NCI-H226 (cell line): ENCODE measurements at regions not wholly inside any gene's neighbourhood (a gene's known extent, or its start where the extent isn't known, plus 50 kb on each side); places are given as distances from the start of the nearest gene placed in this dataset.
"Not testable (repeated sequence)": the region's sequence is repeated elsewhere in the genome, so short reads cannot be mapped to it uniquely, and the experiment has no call there.

Experiments
- DNase-seq: peaks from one replicate; pipeline ENCODE4 v3.0.0-alpha.2; 2015

DNA sequence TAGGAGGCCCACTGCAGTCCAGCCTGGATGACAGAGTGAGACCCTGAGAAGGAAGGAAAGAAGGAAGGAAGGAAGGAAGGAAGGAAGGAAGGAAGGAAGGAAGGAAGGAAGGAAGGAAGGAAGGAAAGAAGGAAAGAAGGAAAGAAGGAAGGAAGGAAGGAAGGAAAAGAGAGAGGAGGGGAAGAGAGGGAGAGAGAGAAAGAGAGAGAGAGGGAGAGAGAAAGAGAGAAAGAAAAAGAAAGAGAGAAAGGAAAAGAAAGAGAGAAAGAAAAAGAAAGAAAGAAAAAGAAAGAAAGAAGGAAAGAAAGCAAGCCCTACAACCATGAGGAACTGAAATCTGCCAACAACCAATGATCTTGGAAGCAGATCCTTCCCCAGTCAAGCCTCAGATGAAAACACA lies 124.9 kb upstream of the BCOR start:
- DNase-seq, result not testable (repeated sequence)

DNA sequence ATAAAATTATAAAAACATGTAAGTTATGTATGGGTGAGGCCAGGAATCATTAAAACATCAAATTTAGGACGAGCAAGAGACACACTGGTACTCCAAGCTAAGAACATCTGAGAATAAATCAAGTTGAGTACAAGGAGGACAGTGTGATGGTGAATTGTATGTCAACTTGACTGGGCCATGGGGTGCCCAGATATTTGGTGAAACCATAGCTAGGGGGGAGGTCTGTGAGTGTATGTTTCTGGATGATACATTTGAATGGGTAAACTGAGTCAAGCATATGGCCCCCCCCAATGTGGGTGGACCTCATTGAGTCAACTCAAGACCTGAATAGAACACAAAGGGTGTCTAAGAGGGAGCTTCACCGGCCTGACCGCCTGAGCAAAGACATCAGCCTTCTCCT lies 115.3 kb upstream of the BCOR start:
- no peak for DNase-seq

DNA sequence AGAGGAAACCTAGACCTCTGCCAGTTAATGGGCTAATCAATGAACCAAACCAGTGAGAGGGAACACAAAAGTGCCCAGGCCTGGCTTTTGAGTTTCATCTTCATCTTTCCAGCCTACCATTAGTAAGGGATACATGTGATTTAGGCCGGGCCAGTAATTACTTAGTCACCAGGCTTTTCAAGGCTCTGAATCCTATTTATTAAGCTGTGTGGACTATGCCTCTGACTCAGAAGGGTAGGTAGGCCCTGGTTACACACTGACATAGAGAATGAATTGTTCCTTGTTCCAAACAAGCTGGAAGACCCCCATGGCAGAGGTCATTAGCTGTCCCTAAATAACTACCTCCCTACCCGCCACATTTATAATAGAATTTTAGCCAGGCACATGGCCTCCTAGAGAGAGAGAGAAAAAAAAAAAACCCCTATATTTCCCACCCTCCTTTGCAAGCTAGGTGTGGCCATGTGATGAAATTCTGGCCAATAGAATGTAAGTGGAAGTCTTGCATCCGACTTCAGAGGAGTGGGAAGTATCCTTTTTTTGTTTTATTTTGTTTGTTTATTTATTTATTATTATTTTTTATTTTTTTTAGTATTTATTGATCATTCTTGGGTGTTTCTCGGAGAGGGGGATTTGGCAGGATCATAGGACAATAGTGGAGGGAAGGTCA lies 112.3 kb upstream of the BCOR start:
- no peak for DNase-seq

DNA sequence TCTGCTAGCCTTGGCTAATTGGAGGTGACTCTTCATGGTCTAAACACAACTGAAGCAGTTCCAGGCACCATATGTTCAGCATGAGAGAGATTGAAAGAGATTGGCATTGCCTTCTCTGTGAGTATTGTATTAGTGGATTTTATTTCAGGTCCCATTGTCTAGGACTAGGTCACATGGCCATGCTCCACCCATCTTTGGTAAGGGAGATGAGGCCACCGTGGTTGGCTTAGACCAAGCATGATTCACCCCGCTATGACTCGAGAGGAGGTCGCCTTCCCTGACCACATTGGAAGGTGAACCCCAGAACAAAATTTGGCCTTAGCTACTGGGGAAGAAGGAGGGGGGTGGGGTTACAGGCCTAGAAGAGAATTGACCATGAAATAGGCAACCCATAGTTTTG lies 109.9 kb upstream of the BCOR start:
- peak; percentile 4 for DNase-seq

DNA sequence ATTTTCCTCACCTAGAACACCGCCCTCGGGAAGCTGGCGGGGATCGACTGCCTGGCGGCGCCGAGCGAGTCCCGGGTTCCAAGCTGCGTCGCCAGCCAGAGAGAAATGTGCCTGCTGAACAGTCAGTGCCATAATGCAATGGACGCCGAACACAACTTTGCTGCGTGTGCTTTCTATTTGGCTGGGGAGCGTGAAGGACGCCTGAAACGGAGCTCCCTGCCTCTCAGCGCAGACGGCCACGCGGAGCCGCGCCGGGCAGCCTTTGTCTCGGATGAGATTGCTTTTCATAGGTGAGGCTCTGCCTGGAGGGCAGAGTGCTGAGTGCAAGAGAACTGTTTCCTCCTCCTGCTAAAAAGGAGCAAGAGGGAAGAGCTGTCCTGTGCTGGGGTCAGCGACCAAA lies 107.7 kb upstream of the BCOR start:
- no peak for DNase-seq

DNA sequence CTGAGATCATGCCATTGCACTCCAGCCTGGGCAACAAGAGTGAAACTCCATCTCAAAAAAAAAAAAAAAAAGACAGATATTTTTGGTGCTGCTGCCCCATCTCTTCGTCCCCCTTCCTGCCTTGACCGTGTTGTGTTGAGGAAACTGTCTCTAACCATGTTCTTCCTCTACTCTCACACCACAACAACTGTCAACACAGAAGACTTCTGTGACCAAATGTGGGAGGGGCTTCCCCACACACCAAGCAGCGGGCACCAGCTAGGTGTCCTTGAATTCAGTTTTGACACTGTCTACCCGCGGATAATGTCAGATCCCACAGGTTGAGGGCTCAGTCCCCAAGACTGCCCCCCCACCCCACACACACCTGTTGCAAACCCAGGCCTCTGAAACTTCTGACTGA lies 104.7 kb upstream of the BCOR start:
- no peak for DNase-seq

DNA sequence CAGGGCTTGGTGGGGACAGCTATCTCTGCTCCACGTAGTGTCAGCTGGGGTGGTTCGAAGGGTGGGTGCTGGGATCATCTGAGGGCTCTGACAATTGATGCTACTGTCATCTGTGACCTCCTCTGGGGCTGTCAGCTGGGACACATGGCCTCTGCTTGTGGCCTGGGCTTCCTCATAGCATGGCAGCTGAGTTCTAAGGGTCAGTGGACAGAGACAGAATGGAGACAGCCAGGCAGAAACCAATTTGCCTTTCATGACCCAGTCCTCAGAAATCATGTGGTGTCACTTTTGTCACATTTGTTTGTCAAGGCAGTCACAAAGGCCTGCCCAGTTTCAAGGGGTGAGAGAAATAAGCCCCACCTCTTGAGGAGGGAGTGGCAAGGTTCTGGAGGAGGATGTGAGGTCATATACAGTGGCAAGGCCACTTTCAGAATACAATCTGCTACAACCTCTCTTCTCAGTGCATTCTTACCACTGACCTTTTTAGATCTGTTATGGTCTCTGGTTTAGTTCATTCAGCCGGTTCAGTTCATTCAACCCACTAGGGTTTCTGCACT lies 103.6 kb upstream of the BCOR start:
- no peak for DNase-seq

DNA sequence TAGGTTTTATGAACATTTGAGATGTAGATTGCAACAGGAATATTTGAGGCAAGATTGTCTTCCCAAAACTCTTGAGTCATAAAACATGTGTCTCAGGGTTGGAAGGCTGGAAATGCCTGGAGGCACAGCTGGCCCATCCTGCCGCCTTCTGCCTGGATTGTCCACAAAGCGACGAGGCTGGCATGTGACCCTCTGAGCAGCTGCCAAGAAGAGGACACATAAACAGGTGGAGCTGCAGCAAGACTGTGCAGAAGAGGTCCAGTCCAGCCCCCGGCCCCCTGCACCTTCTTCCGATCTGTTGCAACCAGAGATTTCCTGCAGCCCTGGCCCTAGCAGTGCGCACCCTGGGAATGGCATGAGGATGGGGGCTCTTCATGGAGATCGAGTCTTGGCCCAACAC lies 101.9 kb upstream of the BCOR start:
- DNase-seq, result no peak

DNA sequence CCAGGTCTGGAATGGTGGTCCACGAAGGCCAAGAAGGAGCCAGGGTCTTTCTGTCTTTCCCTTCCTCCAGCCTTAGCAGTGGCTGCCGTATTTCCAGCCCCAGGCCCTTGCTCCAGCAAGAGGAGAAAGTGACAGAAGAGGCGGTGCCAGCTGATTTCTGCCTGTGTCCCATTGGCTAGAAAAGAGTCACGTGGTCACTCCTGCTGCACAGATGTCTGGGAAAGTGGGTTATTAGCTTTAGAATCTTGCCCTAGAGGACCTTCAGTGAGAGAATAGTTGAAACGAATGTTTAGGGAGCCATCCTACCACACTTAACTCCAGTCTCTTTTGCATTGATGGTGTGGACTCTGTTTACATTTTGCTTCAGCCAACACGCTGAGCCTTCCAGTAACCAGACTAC lies 99.3 kb upstream of the BCOR start:
- DNase-seq, result no peak

DNA sequence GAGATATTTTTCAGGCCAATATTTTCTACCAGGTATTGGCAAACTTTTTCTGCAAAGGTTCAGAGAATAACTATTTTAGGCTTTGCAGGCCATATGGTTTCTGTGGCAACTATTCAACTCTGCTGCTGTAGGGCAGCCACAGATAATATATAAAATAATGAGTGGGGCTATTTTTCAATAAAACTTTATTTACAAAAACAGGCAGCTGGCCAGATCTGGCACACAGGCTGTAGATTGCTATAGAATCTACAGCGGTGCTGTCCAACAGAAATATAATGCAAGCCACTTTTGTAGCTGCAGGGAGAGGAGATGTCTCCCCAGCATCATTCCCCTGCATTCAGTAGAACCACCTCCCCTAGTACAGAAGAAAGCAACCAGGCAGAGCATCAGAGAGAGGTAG lies 97.6 kb upstream of the BCOR start:
- DNase-seq, result no peak

DNA sequence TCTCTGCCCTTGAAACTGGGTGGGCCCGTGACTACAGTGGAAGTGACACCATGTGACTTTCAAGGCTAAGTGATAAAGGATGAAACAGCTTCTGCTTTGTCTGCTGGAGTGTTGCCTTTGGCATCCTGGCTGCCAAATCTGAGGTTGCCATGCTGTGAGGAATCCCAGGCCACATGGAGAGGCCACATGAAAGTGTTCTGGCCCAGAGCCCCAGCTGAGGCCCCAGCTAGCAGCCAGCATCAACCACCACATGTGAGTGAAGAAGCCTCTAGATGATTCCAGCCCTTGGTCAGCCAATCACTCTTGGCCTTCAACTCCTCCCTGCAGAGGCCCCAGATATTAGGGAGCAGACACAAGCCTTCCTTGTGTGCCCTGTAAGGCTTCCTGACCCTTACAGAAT lies 94.4 kb upstream of the BCOR start:
- no peak for DNase-seq

DNA sequence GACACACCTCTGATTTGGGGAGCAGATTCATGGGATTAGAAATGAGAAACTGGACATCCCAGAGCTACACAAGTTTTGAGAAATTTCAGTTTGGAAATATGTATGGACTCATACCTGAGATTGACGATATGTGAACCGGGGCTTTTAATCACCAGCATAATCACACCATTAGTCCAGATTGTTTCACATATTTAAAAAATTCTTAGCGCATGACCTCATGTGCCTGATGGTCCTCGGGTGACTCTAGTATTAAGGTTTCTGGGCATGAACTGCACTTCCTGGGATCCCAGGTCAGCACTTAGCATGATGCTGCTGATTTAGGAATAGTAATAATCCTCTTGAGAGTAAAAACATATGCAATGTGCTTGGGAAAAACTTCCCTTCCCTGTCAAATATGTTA lies 91.9 kb upstream of the BCOR start:
- DNase-seq, result no peak

DNA sequence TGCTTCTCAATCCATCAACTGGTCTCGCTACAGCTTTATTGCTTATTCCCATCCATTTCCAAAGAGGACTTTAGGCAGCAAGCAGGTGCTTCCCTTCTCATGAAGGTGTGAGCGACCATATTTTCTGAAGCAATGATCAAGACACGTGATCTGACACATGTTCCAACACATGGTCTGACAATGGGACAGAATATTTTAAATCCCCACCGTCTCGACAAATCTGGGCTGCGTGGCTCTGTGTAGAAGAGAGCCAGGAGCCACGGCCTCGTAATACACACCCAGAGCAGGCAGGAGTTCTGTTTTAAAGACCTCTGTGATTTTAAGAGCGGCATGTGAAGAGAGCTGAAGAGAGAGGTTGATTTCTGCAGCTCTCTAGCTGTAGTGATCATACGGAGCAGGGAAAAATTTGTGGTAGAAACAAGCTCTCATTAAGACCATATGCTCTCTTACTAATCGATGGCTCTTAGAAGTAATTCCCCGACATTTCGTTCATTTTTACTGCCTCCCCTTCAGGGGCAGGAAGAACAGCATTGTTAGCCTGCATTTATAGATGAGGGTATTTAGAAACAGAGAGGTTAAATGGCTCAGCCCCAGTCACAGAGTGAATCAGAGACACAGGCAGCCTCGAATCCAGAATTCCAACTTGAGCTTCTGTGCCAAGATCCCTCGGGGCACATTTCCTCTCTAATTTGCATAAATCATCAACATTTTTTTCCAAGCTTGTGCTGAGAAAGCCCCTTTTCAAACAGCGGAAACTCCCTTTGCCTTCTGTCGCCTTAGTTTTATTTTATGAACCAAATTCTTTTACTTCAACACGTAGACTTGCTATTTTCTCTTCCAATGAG lies 91.0 kb upstream of the BCOR start:
- peak; percentile 2 for DNase-seq

DNA sequence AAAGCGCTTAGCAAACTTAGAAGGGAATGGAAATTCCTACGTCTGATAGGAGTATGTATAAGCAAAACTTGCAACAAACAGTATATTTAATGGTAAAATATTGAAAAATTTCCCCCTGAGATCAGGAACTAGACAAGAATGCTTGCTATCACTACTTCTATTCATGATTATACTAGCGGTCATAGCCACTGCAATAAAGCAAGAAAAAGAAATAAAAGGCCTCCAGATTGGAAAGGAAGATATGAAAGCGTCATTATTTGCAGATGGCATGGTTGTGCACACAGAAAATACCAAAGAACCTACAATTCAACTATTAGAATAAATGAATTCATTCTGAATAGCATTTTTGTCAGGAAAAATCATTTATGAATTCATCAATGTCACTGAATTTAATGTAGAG lies 87.2 kb upstream of the BCOR start:
- DNase-seq, result no peak

DNA sequence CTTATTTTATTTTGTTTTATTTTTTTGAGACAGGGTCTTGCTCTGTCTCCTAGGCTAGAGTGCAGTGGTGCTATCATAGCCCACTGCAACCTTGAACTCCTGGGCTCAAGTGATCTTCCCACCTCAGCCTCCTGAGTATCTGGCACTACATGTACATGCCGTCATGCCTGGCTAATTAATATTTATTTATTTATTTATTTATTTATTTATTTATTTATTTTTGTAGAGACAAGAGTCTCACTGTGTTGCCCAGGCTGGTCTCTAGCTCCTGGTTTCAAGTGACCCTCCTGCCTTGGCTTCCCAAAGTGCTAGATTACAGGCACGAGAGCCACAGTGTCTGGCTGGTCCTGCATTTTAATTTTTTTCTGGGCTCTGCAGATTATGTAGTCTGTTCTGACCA lies 84.9 kb upstream of the BCOR start:
- no peak for DNase-seq

DNA sequence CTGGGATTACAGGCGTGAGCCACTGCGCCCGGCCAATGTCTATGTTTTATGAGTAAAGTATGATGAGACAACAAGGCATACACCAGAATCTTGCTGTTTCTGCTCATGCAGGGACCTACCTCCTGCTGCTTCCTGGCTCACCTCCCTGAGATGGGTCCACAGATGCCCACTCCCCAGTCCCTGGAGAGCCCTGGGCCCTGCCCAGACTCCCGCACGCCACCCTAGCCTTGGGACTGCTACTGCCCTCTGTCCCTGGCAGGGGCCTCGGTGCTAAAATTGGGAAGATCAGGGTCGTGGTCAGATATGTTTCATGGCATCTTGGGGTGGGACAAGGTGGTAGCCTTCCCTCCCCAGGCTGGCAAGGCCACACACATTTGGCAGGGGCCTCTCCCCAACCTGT lies 84.3 kb upstream of the BCOR start:
- no peak for DNase-seq

DNA sequence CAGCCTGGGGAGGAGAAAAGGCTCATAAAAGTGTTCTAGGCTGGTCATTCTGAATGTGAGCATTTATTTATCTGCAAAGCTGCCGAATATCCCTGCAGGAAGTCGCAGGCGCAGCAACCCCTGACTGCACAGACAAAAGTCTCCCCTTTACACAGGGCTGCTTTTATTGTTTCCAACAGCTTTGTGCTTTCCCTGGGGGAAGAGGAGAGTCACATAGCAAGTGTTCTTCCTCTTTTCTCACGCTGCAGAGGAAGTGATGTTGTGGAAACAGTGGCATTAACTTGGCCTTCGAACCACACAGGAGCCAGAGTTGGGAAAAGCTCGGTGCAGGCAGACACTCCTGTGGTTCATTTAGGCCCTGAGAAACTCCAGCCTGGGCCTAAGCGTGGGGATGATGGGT lies 81.5 kb upstream of the BCOR start:
- no peak for DNase-seq

DNA sequence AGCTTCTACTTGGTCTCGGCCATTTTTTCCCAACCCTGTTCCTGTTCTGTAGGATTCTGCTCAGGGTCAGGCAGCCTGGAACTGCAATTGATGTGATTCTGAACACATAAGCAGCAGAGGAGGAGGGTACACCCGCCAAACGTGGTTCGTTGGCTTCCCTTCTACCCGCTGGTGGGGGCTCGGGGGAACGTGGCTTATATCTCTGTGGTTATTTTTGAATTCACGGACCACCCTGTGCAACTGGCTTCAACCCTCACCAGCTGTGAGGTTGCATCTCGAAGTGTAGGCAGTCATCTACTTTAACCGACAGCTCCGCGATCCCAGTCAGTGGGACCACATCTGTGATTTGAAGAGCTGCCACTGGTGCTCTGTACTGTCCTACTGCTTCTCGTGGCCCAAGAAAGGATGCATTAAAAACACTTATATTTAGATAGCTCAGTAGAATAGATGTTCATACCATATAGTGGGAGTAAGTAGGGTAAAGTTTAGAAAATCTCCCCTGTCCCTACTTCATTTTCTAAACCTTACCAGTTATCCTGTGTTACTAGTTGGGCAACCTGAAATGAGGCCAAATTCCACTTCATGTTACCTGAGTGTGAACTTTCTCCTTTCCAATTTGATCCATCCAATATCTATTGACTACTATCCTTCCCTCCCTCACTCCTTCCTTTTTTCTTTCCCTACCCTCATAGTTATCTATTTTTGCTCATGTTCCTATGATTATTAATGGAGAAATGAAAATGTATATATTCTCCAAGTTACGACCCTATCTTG lies 80.4 kb upstream of the BCOR start:
- no peak for DNase-seq

DNA sequence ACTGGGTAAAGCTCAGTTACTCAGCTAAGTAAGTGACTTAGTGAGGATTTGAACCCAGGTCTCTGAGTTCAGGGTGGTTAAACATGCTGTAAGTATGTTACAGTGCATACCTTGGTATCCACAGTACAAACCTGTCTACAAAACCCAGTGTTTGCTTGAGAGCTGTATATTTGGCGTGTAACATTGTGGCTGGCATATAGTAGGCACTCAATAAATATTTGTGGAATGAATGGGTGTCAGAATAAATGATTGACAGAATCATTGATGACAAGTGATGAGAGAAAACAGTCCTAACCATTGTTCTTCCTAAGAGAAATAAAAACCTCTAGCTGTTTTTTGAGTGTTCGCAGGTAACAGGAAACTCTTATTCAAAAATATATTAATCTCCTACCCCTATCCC lies 79.7 kb upstream of the BCOR start:
- DNase-seq, result no peak

DNA sequence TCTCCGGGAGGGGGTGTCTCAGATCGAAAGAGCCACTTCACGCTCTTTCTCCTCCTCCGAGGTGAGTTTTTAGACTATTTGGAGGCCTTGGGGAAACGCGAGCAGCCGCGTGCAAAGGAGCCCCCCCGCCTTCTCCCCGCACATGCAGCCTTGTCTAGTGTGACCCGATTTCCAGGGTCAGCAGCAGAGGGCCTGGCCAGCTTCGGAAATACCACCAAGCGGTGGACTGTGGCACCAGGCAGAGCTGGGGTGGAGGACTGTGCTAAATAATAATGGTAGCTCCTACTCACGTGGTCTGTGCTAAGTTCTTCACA lies 79.3 kb upstream of the BCOR start:
- no peak for DNase-seq

DNA sequence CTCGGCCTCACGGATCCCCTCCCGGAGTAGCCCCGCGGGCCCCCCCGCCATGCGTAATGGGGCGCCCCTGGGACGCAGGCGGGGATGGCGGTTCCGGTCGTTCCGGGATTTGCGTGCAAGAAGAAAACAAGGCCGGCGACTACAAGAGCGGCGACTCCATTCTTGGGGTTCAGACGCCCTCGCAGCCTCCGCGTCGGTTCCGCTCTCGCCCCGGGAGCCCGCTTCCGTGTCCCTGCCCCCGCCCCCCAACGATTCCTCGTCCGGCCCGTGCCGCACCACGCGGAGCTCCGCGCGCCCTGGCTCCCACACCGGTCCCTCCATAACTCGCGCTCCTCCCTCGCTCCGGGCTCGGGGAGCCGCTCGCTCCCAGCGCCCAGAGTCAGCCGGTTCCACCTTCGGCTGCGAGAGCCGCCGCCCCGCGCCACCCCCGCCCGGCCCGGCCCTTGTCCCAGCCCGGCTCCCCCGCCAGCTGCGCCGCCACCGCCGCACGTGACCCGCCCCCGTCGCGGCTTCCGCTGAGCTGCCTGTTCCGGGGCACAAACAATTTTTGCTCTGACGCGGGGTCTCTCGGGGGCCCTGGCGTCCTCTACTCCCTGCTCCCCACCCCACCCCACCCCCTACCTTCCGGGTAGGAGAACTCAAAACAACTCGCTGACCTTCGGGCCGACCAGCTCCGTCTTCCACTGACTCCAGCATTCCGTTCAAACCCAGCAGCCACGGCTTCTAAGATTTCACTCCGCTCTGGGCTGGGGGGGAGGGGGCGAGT lies 78.8 kb upstream of the BCOR start:
- no peak for DNase-seq

DNA sequence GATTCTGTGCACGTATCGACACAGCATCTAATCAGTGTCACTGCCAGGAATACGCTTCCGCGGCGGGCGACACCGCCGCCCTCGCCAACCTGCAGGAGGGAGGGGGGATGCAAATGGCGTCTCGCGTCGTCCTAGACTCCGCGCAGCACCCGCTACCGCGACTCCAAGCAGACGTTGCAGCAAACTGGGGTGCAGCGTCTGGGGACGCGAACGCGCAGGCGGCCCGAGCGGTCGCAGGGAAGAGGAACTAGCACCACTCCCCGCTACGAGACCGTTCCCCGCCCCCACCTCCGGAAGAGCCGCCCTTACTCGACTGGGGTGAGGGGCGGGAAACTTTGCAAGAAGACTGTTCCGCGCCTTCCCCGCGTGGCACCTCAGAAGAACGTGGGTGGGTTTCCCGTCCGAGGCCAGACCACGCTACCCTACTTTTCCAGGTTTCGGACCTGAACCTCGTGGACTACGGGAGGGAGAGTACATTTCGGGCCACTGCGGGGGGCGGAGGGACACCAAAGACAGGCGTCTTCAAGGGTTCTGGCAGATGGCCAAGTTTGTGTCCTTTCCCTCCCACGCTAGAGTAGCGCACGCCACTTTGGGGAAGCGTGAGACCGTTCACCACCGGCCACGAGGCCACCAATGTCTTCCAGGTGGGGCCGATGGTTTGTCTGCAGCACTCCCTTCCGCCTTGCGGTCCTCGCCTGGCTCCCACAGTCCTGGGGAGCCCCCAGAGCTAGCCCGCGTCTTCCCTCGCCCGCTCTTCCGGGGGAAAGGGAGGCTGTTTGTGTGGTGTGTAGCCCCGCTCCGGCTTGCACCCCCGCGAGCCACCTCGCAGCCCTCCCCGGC lies 78.0 kb upstream of the BCOR start:
- DNase-seq, result no peak
